Mesothelial cell of epicardium (in vitro differentiated cells): ENCODE measurements at regions not wholly inside any gene's neighbourhood (a gene's known extent, or its start where the extent isn't known, plus 50 kb on each side); places are given as distances from the start of the nearest gene placed in this dataset.
"Not testable (repeated sequence)": the region's sequence is repeated elsewhere in the genome, so short reads cannot be mapped to it uniquely, and the experiment has no call there.

Experiments used
- DNase-seq, 2 experiments: peaks; one replicate each; pipeline ENCODE4 v3.0.0; 2021; ENCODE audit warnings: low spot score in 2 of 2; ENCODE audit not compliant: unreplicated experiment in 2 of 2
- H3K27ac Mint-ChIP-seq: 2 replicates; pipeline ENCODE4 v1.8.0; 2021; ENCODE audit warnings: mixed read lengths
- H3K27me3 Mint-ChIP-seq: 2 replicates; pipeline ENCODE4 v1.8.0; 2021; ENCODE audit warnings: low read depth, mixed read lengths
- H3K36me3 Mint-ChIP-seq: 2 replicates; pipeline ENCODE4 v1.8.0; 2021; ENCODE audit warnings: mixed read lengths
- H3K4me1 Mint-ChIP-seq: 2 replicates; pipeline ENCODE4 v1.8.0; 2021; ENCODE audit warnings: mixed read lengths
- H3K4me3 Mint-ChIP-seq: 2 replicates; pipeline ENCODE4 v1.8.0; 2021; ENCODE audit warnings: mild to moderate bottlenecking, moderate library complexity, mixed read lengths
- H3K9me3 Mint-ChIP-seq: 2 replicates; pipeline ENCODE4 v1.8.0; 2021; ENCODE audit warnings: mixed read lengths
- TF ChIP-seq, protein P1 (sequence below): fragments of 200-600 bp; sonication (generic); IDR thresholded peaks from one replicate; pipeline ENCODE4 v1.5.0; 2021; ENCODE audit warnings: antibody characterized with exemption; ENCODE audit not compliant: unreplicated experiment

- Mint-ChIP-seq H3K4me1 (peaks cover 13% of the 10 kb centered on the region), H3K4me3 (no peak overlapping the region), H3K9me3 (no peaks in the 10 kb centered on the region), H3K27me3 (no peaks in the 10 kb centered on the region), H3K36me3 (no peaks in the 10 kb centered on the region), H3K27ac (no peak overlapping the region)
- TF ChIP-seq, protein P1, sequence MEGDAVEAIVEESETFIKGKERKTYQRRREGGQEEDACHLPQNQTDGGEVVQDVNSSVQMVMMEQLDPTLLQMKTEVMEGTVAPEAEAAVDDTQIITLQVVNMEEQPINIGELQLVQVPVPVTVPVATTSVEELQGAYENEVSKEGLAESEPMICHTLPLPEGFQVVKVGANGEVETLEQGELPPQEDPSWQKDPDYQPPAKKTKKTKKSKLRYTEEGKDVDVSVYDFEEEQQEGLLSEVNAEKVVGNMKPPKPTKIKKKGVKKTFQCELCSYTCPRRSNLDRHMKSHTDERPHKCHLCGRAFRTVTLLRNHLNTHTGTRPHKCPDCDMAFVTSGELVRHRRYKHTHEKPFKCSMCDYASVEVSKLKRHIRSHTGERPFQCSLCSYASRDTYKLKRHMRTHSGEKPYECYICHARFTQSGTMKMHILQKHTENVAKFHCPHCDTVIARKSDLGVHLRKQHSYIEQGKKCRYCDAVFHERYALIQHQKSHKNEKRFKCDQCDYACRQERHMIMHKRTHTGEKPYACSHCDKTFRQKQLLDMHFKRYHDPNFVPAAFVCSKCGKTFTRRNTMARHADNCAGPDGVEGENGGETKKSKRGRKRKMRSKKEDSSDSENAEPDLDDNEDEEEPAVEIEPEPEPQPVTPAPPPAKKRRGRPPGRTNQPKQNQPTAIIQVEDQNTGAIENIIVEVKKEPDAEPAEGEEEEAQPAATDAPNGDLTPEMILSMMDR, result no peak
- no peak for DNase-seq
Measured at GRCh38 chr6:134634966-134635365, 314.9 kb downstream of the ALDH8A1 start.

- DNase-seq, result no peak
- TF ChIP-seq, protein P1, result no peak
- no peak overlapping the region for H3K27ac Mint-ChIP-seq
- no peaks in the 10 kb centered on the region for H3K9me3 Mint-ChIP-seq
- no peaks in the 10 kb centered on the region for H3K27me3 Mint-ChIP-seq
- H3K4me3 Mint-ChIP-seq, result no peak overlapping the region
- H3K36me3 Mint-ChIP-seq, result no peaks in the 10 kb centered on the region
- peaks cover 13% of the 10 kb centered on the region for H3K4me1 Mint-ChIP-seq
Measured at GRCh38 chr6:134634466-134634865, 315.4 kb downstream of the ALDH8A1 start.

DNA sequence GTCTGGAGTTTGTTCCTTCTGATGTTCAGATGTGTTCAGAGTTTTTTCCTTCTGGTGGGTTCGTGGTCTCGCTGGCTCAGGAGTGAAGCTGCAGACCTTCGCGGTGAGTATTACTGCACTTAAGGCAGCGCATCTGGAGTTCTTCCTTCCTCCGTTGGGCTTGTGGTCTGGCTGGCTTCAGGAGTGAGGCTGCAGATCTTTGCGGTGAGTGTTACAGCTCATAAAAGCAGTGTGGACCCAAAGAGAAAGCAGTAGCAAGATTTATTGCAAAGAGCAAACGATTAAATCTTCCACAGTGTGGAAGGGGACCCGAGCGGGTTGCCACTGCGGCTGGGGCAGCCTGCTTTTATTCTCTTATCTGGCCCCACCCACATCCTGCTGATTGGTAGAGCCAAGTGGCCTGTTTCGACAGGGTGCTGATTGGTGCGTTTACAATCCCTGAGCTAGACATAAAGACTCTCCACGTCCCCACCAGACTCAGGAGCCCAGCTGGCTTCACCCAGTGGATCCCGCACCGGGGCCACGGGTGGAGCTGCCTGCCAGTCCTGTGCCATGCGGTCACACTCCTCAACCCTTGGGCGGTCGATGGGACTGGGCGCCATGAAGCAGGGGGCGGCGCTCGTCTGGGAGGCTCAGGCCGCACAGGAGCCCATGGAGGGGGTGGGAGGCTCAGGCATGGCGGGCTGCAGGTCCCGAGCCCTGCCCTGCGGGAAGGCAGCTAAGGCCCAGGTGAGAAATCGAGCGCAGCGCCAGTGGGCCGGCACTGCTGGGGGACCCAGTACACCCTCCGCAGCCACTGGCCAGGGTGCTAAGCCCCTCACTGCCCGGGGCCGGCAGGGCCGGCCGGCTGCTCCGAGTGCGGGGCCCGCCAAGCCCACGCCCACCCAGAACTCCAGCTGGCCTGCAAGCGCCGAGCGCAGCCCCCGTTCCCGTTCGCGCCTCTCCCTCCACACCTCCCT is 315.3 kb upstream of the SGK1 start:
- not testable (repeated sequence) for DNase-seq, H3K27ac Mint-ChIP-seq, H3K36me3 Mint-ChIP-seq, H3K27me3 Mint-ChIP-seq, H3K9me3 Mint-ChIP-seq, H3K4me3 Mint-ChIP-seq
- H3K4me1 Mint-ChIP-seq, result peaks cover 13% of the 10 kb centered on the region

GRCh38 chr6:134632024-134632423 is 314.1 kb upstream of the SGK1 start:
- Mint-ChIP-seq H3K9me3 (no peaks in the 10 kb centered on the region), H3K4me3 (no peak overlapping the region), H3K27ac (no peak overlapping the region), H3K36me3 (no peaks in the 10 kb centered on the region), H3K27me3 (no peaks in the 10 kb centered on the region), H3K4me1 (peaks cover 8% of the 10 kb centered on the region)
- no peak for DNase-seq
- TF ChIP-seq, protein P1, result no peak

DNA sequence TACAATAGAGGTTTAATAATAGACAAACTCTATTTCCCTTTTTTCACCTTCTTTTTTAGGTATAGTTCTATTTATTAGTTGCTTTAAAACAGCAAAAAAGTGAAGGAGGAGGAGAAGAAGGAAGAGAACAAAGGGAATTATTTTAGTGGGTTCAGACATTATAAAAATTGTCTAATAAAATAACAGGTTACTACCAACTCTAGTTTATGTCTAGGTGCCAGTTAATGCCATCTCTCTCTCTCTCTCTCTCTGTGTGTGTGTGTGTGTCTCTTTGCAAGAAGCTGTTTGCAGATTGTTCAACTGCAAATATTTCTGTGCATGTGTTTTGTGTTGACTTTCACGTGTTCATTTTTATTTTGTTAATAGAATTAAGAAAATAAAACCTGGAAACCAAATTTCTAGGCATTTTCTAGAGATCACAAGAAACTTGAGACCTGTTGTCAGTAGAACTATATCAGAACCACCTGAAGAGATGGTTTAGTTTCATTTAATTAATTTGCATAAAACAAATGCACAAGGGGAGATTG is 313.5 kb upstream of the SGK1 start:
- Mint-ChIP-seq H3K27me3 (no peaks in the 10 kb centered on the region), H3K4me1 (peaks cover 8% of the 10 kb centered on the region), H3K36me3 (no peaks in the 10 kb centered on the region), H3K27ac (no peak overlapping the region), H3K4me3 (no peak overlapping the region), H3K9me3 (no peaks in the 10 kb centered on the region)
- TF ChIP-seq, protein P1, result no peak
- no peak for DNase-seq

- peaks cover 4% of the 10 kb centered on the region for H3K4me1 Mint-ChIP-seq
- H3K4me3 Mint-ChIP-seq, result no peak overlapping the region
- no peak overlapping the region for H3K27ac Mint-ChIP-seq
- H3K36me3 Mint-ChIP-seq, result no peaks in the 10 kb centered on the region
- no peak for DNase-seq
- H3K9me3 Mint-ChIP-seq, result no peaks in the 10 kb centered on the region
- H3K27me3 Mint-ChIP-seq, result no peaks in the 10 kb centered on the region
- TF ChIP-seq, protein P1, result no peak
Measured at GRCh38 chr6:134630508-134631121, 312.7 kb upstream of the SGK1 start.
